Subcutaneous abdominal adipose tissue (tissue), 5 donors: ENCODE measurements at regions not wholly inside any gene's neighbourhood (a gene's known extent, or its start where the extent isn't known, plus 50 kb on each side); places are given as distances from the start of the nearest gene placed in this dataset.

Experiments used
- H3K27ac ChIP-seq: one replicate; pipeline ENCODE4 v1.7.0; 2013; ENCODE audit warnings: low read depth, mild to moderate bottlenecking, inconsistent platforms, low read length, moderate library complexity
- H3K27me3 ChIP-seq, 5 donors: one replicate each; pipeline ENCODE4 v1.7.0; 2013; ENCODE audit warnings: low read length in 5 of 5, inconsistent platforms in 1 of 5; ENCODE audit not compliant: control insufficient read depth in 5 of 5, insufficient read depth in 4 of 5
- H3K36me3 ChIP-seq, 5 donors: one replicate each; pipeline ENCODE4 v1.7.0; 2013; ENCODE audit warnings: low read length in 5 of 5; ENCODE audit not compliant: control insufficient read depth in 5 of 5, insufficient read depth in 5 of 5
- H3K4me1 ChIP-seq, 5 donors: one replicate each; pipeline ENCODE4 v1.7.0; 2013; ENCODE audit warnings: low read length in 5 of 5, mild to moderate bottlenecking in 3 of 5, moderate library complexity in 1 of 5; ENCODE audit not compliant: control insufficient read depth in 5 of 5, insufficient read depth in 5 of 5
- H3K4me3 ChIP-seq, 5 donors: one replicate each; pipeline ENCODE4 v1.7.0; 2013; ENCODE audit warnings: low read length in 5 of 5, low read depth in 1 of 5
- H3K9ac ChIP-seq, 5 donors: one replicate each; pipeline ENCODE4 v1.7.0; 2013; ENCODE audit warnings: low read length in 5 of 5, mild to moderate bottlenecking in 4 of 5, moderate library complexity in 3 of 5
- H3K9me3 ChIP-seq, 5 donors: one replicate each; pipeline ENCODE4 v1.7.0; 2013; ENCODE audit warnings: low read length in 5 of 5; ENCODE audit not compliant: control insufficient read depth in 5 of 5
- donor health status: healthy.
- donor health status: healthy.
- donor health status: healthy.
- donor health status: healthy.
- donor health status: healthy.

GRCh38 chr3:170734043-170734734, 135.8 kb downstream of the RPL22L1 start:
- no peak overlapping the region for H3K9ac ChIP-seq
- H3K27ac ChIP-seq, result no peak overlapping the region
- peaks cover 0 to 18% (median 13%) of the 10 kb centered on the region in 5 donors for H3K4me1 ChIP-seq
- H3K9me3 ChIP-seq, result no peaks in the 10 kb centered on the region
- H3K36me3 ChIP-seq, result no peaks in the 10 kb centered on the region
- H3K27me3 ChIP-seq, result no peaks in the 10 kb centered on the region
- no peak overlapping the region for H3K4me3 ChIP-seq

GRCh38 chr3:170732660-170733245, 137.2 kb downstream of the RPL22L1 start:
- H3K4me3 ChIP-seq, result no peak overlapping the region
- peaks cover 0 to 6% (median 4%) of the 10 kb centered on the region in 5 donors for H3K4me1 ChIP-seq
- H3K9me3 ChIP-seq, result no peaks in the 10 kb centered on the region
- H3K9ac ChIP-seq, result no peak overlapping the region
- no peak overlapping the region for H3K27ac ChIP-seq
- H3K36me3 ChIP-seq, result no peaks in the 10 kb centered on the region
- no peaks in the 10 kb centered on the region for H3K27me3 ChIP-seq

- H3K36me3 ChIP-seq, result no peaks in the 10 kb centered on the region
Observed at GRCh38 chr3:170731281-170731680, 138.7 kb downstream of the RPL22L1 start.

GRCh38 chr3:170730071-170730812, 139.8 kb downstream of the RPL22L1 start:
- Histone ChIP-seq H3K4me1 (peaks cover 0 to 26% (median 15%) of the 10 kb centered on the region in 5 donors), H3K9me3 (no peaks in the 10 kb centered on the region), H3K27me3 (no peaks in the 10 kb centered on the region), H3K4me3 (no peak overlapping the region), H3K36me3 (no peaks in the 10 kb centered on the region), H3K27ac (no peak overlapping the region), H3K9ac (no peak overlapping the region)

More at GRCh38 chr3:170731281-170731680, 138.7 kb downstream of the RPL22L1 start:
- no peak overlapping the region for H3K9ac ChIP-seq
- no peaks in the 10 kb centered on the region for H3K9me3 ChIP-seq
- no peaks in the 10 kb centered on the region for H3K27me3 ChIP-seq
- H3K27ac ChIP-seq, result no peak overlapping the region
- no peak overlapping the region for H3K4me3 ChIP-seq
- H3K4me1 ChIP-seq, result peaks cover 0 to 18% (median 12%) of the 10 kb centered on the region in 5 donors

- Histone ChIP-seq H3K4me3 (no peak overlapping the region), H3K4me1 (peaks cover 0 to 33% (median 22%) of the 10 kb centered on the region in 5 donors), H3K27me3 (no peaks in the 10 kb centered on the region), H3K27ac (no peak overlapping the region), H3K36me3 (no peaks in the 10 kb centered on the region), H3K9ac (no peak overlapping the region), H3K9me3 (no peaks in the 10 kb centered on the region)
Observed at GRCh38 chr3:170728181-170728580, 141.8 kb downstream of the RPL22L1 start.

GRCh38 chr3:170727754-170728153, 141.9 kb upstream of the SLC7A14 start:
- Histone ChIP-seq H3K9ac (no peak overlapping the region), H3K4me1 (peaks cover 0 to 33% (median 22%) of the 10 kb centered on the region in 5 donors), H3K27me3 (no peaks in the 10 kb centered on the region), H3K4me3 (no peak overlapping the region), H3K27ac (no peak overlapping the region), H3K36me3 (no peaks in the 10 kb centered on the region), H3K9me3 (no peaks in the 10 kb centered on the region)

GRCh38 chr3:170726976-170727661, 141.2 kb upstream of the SLC7A14 start:
- Histone ChIP-seq H3K4me3 (no peak overlapping the region), H3K9ac (no peak overlapping the region), H3K4me1 (peaks cover 0 to 33% (median 22%) of the 10 kb centered on the region in 5 donors), H3K9me3 (no peaks in the 10 kb centered on the region), H3K36me3 (no peaks in the 10 kb centered on the region), H3K27ac (no peak overlapping the region), H3K27me3 (no peaks in the 10 kb centered on the region)

- H3K27me3 ChIP-seq, result no peaks in the 10 kb centered on the region
- H3K27ac ChIP-seq, result no peak overlapping the region
- peaks cover 0 to 30% (median 21%) of the 10 kb centered on the region in 5 donors for H3K4me1 ChIP-seq
- H3K36me3 ChIP-seq, result no peaks in the 10 kb centered on the region
- no peak overlapping the region for H3K9ac ChIP-seq
- no peak overlapping the region for H3K4me3 ChIP-seq
- H3K9me3 ChIP-seq, result no peaks in the 10 kb centered on the region
Observed at GRCh38 chr3:170725285-170725731, 139.4 kb upstream of the SLC7A14 start.

GRCh38 chr3:170724599-170725280, 138.9 kb upstream of the SLC7A14 start:
- peaks cover 0 to 27% (median 17%) of the 10 kb centered on the region in 5 donors for H3K4me1 ChIP-seq
- no peaks in the 10 kb centered on the region for H3K9me3 ChIP-seq
- H3K4me3 ChIP-seq, result no peak overlapping the region
- no peak overlapping the region for H3K9ac ChIP-seq
- H3K27me3 ChIP-seq, result no peaks in the 10 kb centered on the region
- H3K36me3 ChIP-seq, result no peaks in the 10 kb centered on the region
- H3K27ac ChIP-seq, result no peak overlapping the region
